SU-DHL-6 (cell line): ENCODE measurements at regions not wholly inside any gene's neighbourhood (a gene's known extent, or its start where the extent isn't known, plus 50 kb on each side); places are given as distances from the start of the nearest gene placed in this dataset.

Experiments
- H2AFZ ChIP-seq: fragments of 200-600 bp; sonication (generic); 2 replicates; pipeline ENCODE4 v1.6.1; 2014; ENCODE audit warnings: low read depth, mild to moderate bottlenecking, moderate library complexity, mixed read lengths, antibody characterized with exemption, low read length; ENCODE audit not compliant: severe bottlenecking
- H3F3A ChIP-seq: fragments of 200-600 bp; shearing (Covaris generic); 2 replicates; pipeline ENCODE4 v1.6.0; 2016; ENCODE audit warnings: antibody characterized with exemption, mild to moderate bottlenecking; ENCODE audit not compliant: insufficient read depth
- H3K27ac ChIP-seq: fragments of 200-600 bp; sonication (generic); 2 replicates; pipeline ENCODE4 v1.5.1; 2016; ENCODE audit warnings: low read depth, mild to moderate bottlenecking, low read length, moderate library complexity, mixed read lengths
- H3K27me3 ChIP-seq: fragments of 200-600 bp; sonication (generic), shearing (Covaris generic); 2 replicates; pipeline ENCODE4 v1.6.0; 2014; ENCODE audit warnings: mild to moderate bottlenecking, low read length
- H3K36me3 ChIP-seq: fragments of 200-600 bp; sonication (generic); 2 replicates; pipeline ENCODE4 v1.6.1; 2014; ENCODE audit warnings: mild to moderate bottlenecking, low read length, mixed read lengths
- H3K4me2 ChIP-seq: fragments of 300-600, 200-600 bp; shearing (Covaris generic), sonication (generic); 2 replicates; pipeline ENCODE4 v1.6.0; 2014; ENCODE audit warnings: low read length, low read depth, mild to moderate bottlenecking; ENCODE audit not compliant: poor library complexity, severe bottlenecking
- H3K4me3 ChIP-seq: fragments of 200-600 bp; sonication (generic); 2 replicates; pipeline ENCODE4 v1.5.1; 2014; ENCODE audit warnings: antibody characterized with exemption, low read length, mild to moderate bottlenecking, mixed read lengths; ENCODE audit not compliant: insufficient read depth, poor library complexity, severe bottlenecking
- H3K79me2 ChIP-seq: fragments of 200-600 bp; sonication (generic); 2 replicates; pipeline ENCODE4 v1.6.1; 2014; ENCODE audit warnings: mild to moderate bottlenecking, low read length, moderate library complexity; ENCODE audit not compliant: insufficient read depth
- H3K9ac ChIP-seq: fragments of 200-600 bp; sonication (generic); 2 replicates; pipeline ENCODE4 v1.7.0; 2014; ENCODE audit warnings: mild to moderate bottlenecking, low read length
- H3K9me2 ChIP-seq: fragments of 200-600 bp; sonication (generic); replicated peaks from 2 replicates; pipeline ENCODE4 v1.6.1; 2014; ENCODE audit warnings: low read length; ENCODE audit not compliant: insufficient read depth
- H3K9me3 ChIP-seq: fragments of 200-600 bp; sonication (generic); 2 replicates; pipeline ENCODE4 v1.6.1; 2014; ENCODE audit warnings: low read length, mixed read lengths; ENCODE audit not compliant: insufficient read depth
- H4K20me1 ChIP-seq: fragments of 200-600 bp; sonication (generic); 2 replicates; pipeline ENCODE4 v1.6.1; 2014; ENCODE audit warnings: low read depth, mild to moderate bottlenecking, antibody characterized with exemption, low read length, moderate library complexity, mixed read lengths
- EZH2phosphoT487 ChIP-seq: fragments of 200-600 bp; sonication (generic), shearing (Covaris generic); conservative IDR thresholded peaks from 2 replicates; pipeline ENCODE4 v1.6.1; 2018; ENCODE audit warnings: mild to moderate bottlenecking, antibody characterized with exemption, low read length, moderate library complexity, mixed read lengths
- TF ChIP-seq, protein P1 (sequence below): fragments of 200-600 bp; sonication (generic); IDR thresholded peaks from one replicate; pipeline ENCODE4 v1.5.1; 2017; ENCODE audit warnings: antibody characterized with exemption, mild to moderate bottlenecking, low read length, moderate library complexity; ENCODE audit not compliant: insufficient read depth, poor library complexity, severe bottlenecking

DNA sequence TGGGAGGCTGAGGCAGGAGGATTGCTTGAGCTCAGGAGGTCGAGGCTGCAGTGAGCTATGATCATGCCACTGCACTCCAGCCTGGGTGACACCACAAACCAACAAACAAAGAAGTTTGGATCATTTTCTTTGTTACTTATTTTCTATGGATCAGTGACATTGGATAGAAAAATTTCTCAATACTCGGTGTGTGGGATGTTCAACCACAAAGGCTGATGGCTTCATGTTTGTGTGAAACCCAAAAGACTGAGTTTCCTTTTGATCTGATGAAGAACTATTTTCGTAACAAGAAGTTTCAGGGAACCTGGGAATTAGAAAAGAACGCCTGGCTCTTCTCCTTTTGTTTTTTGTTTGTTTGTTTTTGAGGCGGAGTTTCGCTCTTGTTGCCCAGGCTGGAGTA is 104.0 kb downstream of the HOXA1 start:
- no peak overlapping the region for H3K27ac ChIP-seq
- H3K4me2 ChIP-seq: no peak overlapping the region
- no peak for TF ChIP-seq EZH2phosphoT487
- TF ChIP-seq, protein P1, sequence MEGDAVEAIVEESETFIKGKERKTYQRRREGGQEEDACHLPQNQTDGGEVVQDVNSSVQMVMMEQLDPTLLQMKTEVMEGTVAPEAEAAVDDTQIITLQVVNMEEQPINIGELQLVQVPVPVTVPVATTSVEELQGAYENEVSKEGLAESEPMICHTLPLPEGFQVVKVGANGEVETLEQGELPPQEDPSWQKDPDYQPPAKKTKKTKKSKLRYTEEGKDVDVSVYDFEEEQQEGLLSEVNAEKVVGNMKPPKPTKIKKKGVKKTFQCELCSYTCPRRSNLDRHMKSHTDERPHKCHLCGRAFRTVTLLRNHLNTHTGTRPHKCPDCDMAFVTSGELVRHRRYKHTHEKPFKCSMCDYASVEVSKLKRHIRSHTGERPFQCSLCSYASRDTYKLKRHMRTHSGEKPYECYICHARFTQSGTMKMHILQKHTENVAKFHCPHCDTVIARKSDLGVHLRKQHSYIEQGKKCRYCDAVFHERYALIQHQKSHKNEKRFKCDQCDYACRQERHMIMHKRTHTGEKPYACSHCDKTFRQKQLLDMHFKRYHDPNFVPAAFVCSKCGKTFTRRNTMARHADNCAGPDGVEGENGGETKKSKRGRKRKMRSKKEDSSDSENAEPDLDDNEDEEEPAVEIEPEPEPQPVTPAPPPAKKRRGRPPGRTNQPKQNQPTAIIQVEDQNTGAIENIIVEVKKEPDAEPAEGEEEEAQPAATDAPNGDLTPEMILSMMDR: no peak

DNA sequence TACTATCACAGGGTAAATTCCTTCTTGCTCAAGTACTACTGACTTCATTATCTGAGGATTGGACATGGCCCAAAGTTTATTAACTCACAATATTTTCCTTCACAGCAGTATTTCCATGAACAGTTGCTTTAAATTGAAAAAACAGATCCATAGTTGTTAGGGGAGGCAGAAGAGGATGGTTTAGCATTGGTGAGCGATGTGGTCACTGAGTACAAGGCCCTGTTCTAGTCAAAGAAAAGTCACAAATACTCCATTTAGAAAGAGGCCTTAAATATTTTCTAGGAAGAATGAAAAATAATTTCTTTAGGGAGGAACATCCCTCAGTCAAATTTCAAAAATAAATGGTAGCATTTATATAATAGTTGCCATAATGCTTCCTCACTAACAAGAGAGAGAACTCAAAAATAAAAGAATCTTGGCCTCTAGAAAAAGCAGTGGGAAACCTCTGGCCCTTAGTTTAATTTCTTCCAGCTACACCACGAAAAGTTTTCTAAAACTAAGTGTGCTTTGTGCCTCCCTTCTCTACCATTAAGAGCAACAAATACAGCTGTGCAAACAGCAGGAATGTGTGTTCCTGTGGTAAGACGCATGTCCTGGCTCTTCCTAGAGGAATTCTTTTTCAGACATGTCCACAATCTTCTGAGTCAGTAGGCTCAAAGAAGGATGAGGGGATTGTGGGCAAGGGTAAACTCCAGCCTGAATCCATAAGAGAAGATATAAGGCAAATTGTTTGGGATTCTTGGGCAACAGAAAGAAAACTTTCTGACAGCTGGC is 105.7 kb downstream of the HOXA1 start:
- no peak overlapping the region for H3K4me2 ChIP-seq
- H3K27ac ChIP-seq: no peak overlapping the region
- H3K4me3 ChIP-seq: no peak overlapping the region
- no peak overlapping the region for H2AFZ ChIP-seq
- no peak overlapping the region for H3K9ac ChIP-seq
- H4K20me1 ChIP-seq: no peaks in the 10 kb centered on the region
- no peaks in the 10 kb centered on the region for H3K9me3 ChIP-seq
- H3K36me3 ChIP-seq: no peaks in the 10 kb centered on the region
- H3K9me2 ChIP-seq: no peaks in the 10 kb centered on the region
- no peaks in the 10 kb centered on the region for H3K27me3 ChIP-seq
- no peaks in the 10 kb centered on the region for H3K79me2 ChIP-seq
- TF ChIP-seq, protein P1: no peak
- no peak for TF ChIP-seq EZH2phosphoT487
- no peaks in the 10 kb centered on the region for H3F3A ChIP-seq

More for the DNA sequence above, 104.0 kb downstream of the HOXA1 start:
- Histone ChIP-seq H3K9ac (no peak overlapping the region), H3K36me3 (no peaks in the 10 kb centered on the region), H2AFZ (no peak overlapping the region), H3K4me3 (no peak overlapping the region), H4K20me1 (no peaks in the 10 kb centered on the region), H3K27me3 (no peaks in the 10 kb centered on the region), H3K9me3 (no peaks in the 10 kb centered on the region), H3F3A (no peaks in the 10 kb centered on the region), H3K79me2 (no peaks in the 10 kb centered on the region), H3K9me2 (no peaks in the 10 kb centered on the region)

DNA sequence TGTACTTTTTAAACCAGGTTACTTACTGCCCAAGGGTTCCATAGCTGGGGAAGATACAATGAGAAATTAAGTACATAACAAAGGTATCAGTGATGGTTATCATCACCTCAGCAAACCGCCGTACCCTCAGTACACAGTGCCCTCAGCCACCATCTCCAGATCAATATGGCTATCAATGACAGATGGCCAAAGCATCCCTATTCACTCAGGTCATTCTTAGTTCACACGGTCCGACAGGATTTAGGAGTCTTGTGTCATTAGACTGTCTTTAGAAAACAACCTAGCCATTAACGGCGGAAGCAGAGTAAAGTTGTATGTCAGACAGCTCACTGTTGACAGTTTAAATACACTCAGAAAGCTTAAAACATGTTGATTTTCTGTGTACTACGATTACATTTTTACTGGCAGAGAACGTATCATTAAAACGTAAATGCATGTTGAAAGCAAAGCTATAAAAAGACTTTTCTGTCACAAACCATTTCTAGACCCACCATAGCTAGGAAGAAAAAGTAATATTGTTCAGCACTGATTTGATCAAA is 106.9 kb downstream of the HOXA1 start:
- Histone ChIP-seq H3K9me3 (no peaks in the 10 kb centered on the region), H3K27ac (no peak overlapping the region), H3K79me2 (no peaks in the 10 kb centered on the region), H2AFZ (no peak overlapping the region), H4K20me1 (no peaks in the 10 kb centered on the region), H3K4me3 (no peak overlapping the region), H3K27me3 (no peaks in the 10 kb centered on the region), H3K9me2 (no peaks in the 10 kb centered on the region), H3K9ac (no peak overlapping the region), H3F3A (no peaks in the 10 kb centered on the region), H3K4me2 (no peak overlapping the region), H3K36me3 (no peaks in the 10 kb centered on the region)
- TF ChIP-seq, protein P1: no peak
- no peak for TF ChIP-seq EZH2phosphoT487
